Epidermal melanocyte (primary cell): ENCODE measurements at regions not wholly inside any gene's neighbourhood (a gene's known extent, or its start where the extent isn't known, plus 50 kb on each side); places are given as distances from the start of the nearest gene placed in this dataset.

Experiments
- DNase-seq: peaks from one replicate; pipeline ENCODE4 v3.0.0; 2011; ENCODE audit warnings: low spot score; ENCODE audit not compliant: insufficient read length

DNA sequence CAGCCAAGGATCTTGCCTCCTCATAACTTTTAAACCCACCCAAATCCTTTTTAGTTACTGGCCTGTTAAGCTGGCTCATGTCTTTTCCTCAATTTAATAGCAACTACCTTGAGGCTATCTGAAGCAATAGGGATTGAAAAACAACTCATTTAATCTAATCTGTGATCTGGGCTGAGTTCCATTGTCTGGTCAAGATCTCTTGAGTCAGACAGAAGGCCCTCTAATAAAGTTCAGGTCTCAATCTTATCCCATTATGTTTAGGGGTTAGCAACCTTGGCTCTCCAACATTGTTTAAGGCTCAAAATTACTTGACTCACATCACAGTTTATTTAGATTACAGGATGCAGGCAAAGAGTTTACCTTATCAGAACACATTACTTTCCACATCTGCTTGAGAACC, 436.1 kb downstream of the ANKRD50 start:
- DNase-seq, result no peak

DNA sequence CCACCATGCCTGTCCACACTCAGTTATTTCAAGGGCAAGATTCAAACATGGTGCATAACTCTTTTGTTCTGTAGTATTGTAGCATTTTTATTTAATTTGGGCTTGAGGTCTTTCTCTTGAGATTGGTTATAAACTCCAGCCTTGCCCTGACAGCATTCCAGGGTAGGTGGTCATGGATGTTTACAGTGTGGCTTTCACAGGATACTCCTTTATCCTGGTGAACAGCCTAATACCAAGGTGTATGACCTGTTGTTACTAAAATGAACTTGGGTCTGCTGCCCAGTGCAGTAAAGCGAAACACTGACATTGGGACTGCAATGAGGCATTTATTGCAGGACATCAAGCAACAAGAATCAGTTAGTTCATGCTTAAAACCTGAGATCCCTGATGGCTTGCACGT, 434.8 kb downstream of the ANKRD50 start:
- no peak for DNase-seq

DNA sequence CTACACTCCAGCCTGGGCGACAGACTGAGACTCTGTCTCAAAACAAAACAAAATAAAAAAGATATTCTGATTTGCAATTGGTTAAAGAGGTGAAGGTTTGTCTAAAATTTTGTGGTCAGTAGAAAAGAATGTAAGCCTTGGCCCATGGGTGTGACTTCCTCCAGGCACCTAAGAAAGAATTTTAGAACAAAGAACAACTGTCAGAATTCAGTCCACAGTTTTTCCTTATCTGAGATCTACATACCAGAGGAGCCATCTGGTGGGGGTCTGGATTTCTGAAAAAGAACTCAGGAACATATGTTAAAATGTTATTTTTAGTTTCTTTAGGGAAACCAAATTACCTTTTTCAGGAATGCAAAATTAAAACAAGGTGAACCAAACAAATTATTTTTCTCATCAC, 434.1 kb downstream of the ANKRD50 start:
- no peak for DNase-seq

DNA sequence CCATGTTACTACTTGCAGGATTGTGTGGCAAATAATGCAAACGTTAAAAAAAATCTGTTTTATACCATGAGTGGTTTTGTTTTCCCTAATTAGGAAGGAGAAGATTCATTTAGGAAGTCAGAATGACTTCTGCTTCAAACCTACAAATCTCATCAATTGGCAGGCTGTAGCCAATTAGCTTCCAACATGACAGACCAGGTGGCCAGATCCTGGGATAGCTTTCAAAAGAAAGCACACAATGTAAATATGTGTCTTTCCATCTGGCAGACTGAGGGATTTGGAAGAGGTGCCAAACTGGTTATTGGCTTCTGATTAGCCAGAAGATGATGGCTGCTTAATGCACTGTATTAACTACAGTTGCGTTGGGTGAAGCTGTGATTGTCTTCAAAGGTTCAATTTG, 432.8 kb downstream of the ANKRD50 start:
- DNase-seq, result no peak

DNA sequence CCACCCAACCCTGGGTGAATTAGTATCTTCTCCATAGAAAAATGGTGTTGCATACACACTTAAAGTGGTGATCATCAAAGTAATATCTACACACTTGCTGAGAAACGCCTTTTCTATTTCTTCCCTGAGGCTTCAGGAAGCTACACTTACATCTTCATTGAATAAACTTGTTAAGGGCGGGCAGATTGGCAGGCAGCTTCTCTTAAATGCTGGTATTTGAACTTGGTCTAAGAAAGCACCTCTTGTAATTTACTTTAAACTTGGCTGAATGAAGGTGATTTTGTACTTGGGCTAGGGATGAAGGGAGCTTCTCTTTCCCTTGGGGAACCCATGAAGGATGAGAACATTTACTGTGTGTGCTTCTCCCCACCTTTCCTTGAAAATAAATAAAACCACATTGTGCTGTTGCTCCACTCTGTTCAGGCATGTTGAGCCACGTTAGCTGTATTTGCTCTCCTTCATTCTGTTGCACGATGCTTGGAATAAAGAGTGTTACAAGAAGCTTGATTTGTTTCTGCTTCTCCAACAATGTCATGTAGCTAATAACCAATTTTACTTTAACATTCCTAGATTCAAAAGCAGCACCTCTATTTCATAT, 430.1 kb downstream of the ANKRD50 start:
- DNase-seq, result no peak

DNA sequence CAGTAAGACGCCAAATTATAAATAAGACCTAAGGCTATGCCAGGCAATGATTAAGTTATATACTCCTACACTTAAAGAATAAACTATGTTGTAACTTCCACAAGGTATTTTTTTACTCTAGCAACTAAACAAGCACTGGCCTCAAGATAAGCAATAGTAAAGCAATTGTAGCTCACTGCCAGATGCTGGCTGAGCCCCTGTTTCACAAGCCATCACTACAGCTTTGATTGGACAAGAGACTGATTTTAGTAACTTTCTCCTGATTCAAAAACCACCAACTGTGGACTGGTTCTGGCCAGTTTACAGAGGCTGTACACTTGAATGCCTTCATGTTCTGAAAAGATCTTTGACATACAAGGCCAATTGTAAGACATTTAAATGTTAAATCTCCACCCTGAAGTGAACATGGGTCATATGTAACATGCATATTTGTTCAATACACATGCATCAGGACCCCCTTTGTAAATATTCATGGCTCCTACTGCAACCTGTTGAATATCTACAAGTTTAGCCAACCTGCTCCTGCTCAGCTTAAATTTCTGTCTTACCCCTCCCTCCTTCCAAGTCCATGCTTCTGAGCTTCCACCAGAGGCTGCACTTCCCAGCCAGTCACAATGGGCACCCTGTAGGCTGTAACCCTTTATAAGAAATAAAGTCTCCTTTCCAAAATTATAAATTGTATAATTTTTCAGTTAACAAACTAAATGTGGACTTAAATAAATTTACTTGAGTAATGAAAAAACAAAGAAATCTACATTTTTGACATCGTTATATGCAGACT, 423.6 kb downstream of the ANKRD50 start:
- no peak for DNase-seq

DNA sequence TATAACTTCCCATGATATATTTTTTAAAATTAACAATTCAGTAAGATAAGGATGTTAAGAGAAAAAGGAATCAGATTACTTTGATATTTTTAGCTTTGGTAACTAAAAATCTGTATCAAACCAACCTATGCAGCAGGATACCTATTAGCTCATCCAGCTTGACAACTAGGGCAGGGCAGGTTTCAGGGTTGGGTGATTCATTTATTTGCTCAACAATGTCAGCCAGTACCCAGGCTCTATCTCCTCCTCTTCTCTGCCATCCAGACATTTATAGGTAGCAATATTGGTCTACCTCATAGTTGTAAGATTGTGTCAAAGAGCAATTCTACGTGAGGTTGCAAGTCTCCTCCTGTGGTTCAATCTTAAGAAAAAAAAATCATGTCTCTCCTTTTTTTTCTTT, 421.9 kb downstream of the ANKRD50 start:
- no peak for DNase-seq

DNA sequence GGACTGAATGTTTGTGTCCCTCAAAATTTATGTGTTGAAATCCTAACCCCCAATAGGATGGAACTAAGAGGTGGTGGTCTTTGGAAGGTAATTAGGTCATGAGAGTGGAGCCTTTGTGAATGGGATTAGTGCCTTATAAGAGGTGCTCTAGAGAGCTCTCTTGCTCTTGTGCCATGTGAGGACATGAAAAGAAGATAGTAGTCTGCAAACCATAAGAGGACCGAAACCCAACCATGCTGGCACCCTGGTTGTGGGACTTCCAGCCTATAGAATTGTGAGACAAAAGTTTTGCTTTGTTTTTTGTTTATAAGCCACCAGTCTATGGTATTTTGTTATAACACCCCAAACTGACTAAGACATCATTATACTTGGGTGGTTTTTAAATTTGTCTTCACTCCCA, 417.1 kb downstream of the ANKRD50 start:
- no peak for DNase-seq

DNA sequence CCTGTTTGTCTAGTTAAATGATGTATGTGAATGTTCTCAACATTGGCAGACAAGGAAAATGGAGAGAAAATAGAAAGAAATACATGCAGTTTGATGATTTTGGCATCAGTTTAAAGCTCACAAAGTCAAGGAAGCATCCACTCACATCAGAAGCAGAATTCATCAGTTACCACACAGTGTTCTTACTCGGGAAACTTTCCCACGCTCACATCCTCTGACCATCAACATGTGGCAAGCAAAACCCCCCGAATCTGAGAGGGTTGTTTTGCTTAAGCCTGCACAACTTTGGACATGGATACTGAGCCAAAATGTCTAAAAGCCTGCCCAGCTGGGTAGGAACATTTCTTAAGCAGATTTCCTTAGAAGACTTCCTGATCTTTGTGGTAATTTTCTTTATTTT, 407.6 kb downstream of the ANKRD50 start:
- DNase-seq, result no peak

DNA sequence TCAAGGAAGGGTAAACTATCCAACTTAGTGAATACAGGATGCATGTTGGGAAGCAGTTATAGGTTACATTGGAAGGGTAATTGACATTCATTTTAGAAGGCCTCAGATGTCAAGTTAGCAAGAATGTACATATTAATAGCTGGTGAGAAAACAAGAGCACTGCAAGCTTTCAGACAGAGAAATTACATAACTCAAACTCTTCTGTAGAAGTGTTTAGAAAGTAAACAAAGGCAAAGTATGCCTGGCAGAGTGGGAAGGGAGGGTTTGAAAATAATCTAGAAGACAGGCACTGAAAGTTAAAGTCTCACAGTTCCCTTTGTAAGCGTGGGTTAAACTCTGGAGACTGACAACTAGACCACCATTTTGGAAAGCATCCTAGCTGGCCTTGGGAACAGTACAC, 406.2 kb downstream of the ANKRD50 start:
- no peak for DNase-seq

DNA sequence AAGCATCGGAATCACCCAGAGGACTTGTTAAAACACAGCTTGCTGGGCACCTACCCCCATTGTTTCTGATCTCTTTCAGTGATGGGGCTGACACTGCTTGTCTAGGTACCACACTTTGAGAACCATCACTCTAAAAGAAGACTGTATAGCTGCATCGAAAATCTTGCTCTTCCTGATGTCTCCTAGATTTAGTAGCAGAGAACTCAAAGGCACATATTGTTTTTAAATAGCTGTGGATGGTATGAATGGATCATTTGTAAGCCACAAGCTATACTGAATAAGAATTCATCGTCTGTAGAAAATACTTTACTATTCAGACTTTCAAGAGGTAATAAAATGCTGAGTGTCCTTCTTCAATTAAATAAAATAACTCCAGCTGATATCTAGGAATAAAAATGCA, 405.4 kb downstream of the ANKRD50 start:
- peak; percentile 56 for DNase-seq

DNA sequence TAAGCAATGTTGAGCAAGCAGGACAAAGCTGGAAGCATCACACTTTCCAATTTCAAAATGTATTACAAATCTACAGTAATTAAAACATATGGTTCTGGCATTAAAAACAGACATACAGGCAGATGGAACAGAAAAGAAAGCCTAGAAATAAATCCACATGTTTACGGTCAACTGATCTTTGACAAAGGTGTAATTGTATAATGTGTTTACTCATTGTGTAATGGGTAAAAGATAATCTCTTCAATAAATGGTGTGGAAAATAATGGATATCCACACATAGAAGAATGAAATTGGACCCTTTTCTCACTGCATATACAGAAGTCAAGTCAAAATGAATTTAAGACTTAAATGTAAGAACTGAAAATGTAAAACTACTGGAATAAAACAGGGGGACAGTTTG, 394.2 kb downstream of the ANKRD50 start:
- DNase-seq, result no peak

DNA sequence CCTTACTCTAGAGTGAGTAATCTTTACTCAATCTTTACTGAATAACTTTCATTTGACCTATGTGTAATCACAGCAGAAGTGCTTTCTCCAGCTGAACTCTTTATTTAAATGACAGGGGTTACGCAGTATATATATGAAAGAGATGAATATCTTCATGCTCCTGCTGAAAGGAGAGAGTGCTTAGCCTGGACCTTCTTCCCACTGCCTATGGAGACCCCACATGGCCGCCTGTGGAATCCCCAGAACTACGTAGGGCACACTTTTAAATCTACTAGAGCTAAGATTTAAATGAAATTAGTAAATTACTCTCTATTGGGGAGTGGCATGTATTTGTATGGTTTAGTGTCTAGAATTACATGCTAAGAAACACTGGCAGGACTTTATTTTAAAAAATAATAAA, 391.2 kb downstream of the ANKRD50 start:
- DNase-seq, result no peak

DNA sequence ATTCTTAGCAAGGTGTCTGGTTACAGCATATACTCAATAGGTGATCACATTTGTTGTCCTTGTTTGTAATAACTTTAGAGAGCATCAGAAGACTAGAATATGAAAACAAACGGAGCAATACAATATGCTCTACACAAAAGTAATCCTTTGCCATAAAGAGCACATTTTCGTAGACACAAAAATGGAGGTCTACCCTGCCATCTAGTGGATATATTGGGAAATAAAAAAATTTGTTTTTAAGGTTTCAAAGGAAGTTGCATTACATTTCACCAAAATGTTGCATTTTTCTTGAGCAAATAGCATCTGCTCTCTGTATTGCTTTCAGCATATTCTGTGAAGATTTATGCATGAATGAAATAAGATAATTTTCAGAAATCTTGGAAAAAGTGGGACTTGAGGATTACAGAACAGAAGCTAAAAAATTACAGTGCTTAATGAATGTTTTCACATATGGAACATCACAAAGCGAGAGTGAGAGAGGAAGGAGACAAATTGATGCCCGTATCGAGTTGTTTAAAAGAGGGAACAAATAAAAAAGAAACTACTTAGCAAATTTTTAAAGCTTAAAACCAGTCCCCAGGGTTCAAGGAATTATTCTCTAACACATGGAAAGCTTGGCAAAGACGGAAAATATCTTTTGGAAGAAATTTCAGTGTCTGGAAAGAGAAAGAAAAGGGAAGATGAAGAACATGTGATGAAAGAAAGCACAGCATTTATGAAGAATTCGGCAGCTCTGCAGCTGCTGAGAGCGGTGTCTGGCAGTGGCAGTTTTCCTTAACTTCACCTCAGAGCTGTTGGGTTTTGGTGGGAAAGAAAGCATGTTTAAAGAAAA, 390.1 kb downstream of the ANKRD50 start:
- DNase-seq, result no peak

DNA sequence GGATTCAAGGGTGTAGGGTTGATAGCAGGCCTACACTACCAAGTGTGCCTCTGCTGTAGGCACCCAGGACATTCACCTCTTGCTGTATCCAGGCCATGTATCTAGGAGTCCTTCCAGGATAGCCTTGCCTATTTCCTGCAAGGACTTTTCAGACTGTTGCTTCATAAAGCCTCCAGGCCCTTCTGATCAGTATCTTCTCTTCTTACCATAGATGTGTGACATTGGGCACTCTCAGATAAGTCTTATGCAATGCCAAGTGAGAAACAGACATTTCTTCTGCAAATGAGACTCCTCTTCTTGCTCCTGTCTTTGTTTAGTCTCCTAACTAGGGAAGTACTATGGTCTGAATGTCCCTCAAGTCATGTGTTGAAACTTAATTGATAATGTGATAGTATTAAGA, 386.8 kb downstream of the ANKRD50 start:
- no peak for DNase-seq

DNA sequence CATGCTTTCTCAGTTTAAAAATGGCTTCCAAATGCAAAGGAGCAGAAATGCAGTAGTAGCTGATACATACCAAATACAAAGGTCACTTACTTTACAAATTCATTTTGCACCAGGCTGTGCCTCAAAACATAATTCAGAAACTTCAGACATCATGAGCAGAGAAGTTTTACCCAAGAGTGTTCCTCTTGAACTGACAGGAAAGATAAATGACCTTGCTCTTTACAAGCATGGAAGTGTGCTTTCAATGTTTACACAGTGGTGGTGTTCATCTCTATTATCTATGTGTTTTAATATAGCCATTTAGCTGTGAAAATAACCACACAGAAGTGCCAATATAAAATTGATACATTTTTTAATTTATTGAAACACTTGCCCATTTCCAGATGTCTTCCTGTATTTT, 383.4 kb downstream of the ANKRD50 start:
- DNase-seq, result no peak

DNA sequence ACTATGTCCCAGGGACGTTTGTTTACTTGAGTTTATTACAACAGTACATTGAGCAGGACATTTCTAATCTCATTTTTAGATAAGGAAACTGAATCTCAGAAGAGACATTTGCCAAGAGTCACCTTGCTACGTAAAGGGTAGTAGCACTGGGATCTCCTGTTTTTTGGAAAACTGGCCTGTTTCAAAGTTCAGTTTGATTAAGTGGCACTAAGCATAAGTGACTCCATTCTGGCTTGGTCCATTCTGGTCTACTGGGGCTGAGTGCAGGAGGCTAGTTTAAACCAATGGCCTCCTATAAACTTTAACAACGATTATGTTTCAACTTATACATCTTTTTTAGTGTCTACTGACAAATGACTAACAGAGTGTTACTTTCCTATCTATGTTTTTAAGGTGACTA, 382.5 kb downstream of the ANKRD50 start:
- DNase-seq, result no peak

DNA sequence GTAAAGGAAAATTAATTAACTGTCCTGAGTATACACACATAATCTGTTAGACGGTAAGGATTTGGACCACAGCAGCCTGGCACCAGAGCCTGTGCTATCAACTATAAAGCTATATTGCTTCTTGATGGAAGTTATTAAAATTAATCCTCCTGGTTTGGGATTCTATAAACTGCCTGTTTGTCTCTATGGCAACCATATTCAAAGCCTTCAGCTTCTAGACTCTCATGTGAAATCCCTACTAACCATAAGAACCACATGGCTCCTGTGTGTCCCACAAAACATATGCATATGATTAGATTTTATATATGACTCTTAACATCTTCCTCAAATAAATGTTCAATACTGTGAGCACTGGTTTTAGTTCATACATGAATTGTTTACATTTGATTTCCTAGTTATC, 380.8 kb downstream of the ANKRD50 start:
- no peak for DNase-seq

DNA sequence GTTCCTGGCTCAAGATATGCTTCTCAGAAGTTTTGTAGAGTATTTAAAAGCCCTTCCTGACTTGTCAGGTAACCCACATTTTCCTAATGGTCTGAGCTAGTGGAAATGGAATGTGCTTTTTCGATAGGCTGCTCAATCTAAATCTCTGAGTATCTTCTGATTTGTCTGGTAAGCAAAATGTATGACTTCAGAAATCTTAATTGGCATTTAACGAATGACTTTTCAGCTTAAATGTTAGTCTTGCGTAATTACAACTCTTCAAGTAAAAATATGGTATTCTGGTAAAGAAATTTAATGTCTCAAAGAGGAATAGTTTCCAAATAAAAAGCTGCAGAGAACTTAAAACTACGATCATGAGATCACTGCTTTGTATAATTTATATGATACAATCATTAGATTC, 379.1 kb downstream of the ANKRD50 start:
- DNase-seq, result no peak

DNA sequence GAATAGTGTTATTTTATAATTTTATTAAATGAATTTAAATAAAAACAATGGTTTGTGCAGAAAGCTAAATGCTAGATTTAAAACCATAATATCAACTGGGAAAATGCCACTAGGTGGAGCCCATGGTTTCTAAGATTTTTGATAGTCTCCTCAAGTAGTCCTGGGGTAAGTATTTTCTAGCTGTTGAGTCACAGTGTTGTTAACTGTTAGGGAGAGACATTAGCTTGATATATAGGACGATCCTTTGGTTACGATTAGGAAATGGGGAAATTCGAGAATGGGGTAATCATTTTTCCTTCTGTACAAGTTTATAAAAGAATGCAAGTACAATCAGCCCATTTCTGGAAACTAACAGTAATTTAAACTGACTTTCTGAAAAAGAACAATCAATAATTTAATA, 378.4 kb downstream of the ANKRD50 start:
- DNase-seq, result peak; percentile 64

DNA sequence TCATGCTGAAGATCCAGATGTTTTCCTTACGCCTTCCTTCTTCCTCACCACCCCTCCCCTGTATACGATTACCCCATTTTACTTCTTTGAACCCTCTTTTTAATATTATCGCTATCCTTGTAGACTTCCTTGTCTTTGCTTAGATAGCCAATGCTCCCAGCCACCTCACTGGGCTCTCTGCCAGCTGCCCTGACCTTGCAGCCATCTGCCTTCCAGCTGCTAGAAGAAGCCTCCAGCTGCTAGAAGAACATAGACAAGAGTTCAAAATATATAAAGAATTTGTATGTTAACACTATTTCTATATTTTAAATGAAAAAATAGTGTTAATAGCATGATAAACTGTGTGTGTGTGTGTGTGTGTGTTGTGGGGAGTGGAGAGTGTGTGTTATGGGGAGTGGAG, 374.7 kb downstream of the ANKRD50 start:
- no peak for DNase-seq

DNA sequence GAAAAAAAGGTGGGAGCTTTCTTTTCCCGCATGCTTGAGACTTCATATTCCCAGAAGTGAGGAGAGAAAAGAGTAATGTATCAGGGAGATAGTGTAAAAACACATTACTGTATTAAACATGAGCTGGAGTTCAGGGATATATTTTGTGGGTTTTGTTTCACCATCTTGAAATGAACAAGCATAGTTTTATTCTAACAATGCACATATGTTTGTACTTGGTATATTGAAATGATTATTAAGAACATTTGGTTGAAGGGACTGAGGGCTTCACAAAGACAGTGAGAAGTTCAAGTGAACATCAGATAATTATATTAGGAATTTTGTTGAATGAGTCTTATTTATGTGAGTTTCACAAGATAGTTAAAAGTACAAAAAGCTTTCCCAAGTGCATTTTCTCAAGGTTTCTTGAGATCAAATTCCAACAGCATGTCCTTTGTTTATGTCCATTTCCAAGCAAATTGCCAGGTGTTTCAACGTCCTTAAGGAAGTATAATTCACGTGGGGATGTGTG, 368.8 kb downstream of the ANKRD50 start:
- DNase-seq, result no peak
